Keratinocyte (primary cell): ENCODE measurements at regions not wholly inside any gene's neighbourhood (a gene's known extent, or its start where the extent isn't known, plus 50 kb on each side); places are given as distances from the start of the nearest gene placed in this dataset.
A peak's percentile ranks its signal among the peaks of the same experiment; 100 is the strongest.

ENCODE experiments used
- DNase-seq: peaks from one replicate; pipeline ENCODE4 v3.0.0-alpha.2; 2011; ENCODE audit warnings: low read depth, missing footprints, low spot score
- FAIRE-seq: peaks from 2 replicates; lab custom pipeline; 2011; peaks lifted over from hg19 to GRCh38; lab: Jason Lieb, UNC
- H2AFZ ChIP-seq: 2 replicates; pipeline ENCODE4 v1.6.0; 2012; ENCODE audit warnings: low read length, control low read depth, inconsistent platforms; ENCODE audit not compliant: control insufficient read depth
- H3K27ac ChIP-seq: 2 replicates; pipeline ENCODE4 v1.5.1; 2011; ENCODE audit warnings: low read length; ENCODE audit not compliant: control insufficient read depth, insufficient read depth
- H3K27me3 ChIP-seq: 3 replicates; pipeline ENCODE4 v1.6.0; 2011; ENCODE audit warnings: low read length; ENCODE audit not compliant: control insufficient read depth, insufficient read depth; ENCODE audit errors: extremely low read depth
- H3K36me3 ChIP-seq, 2 experiments: 2 replicates in 1 of 2; 3 replicates in 1 of 2; pipeline ENCODE4 v1.5.1; 2011; ENCODE audit warnings: low read length in 2 of 2, mild to moderate bottlenecking in 1 of 2; ENCODE audit not compliant: control insufficient read depth in 2 of 2, insufficient read depth in 2 of 2; ENCODE audit errors: extremely low read depth in 1 of 2
- H3K4me1 ChIP-seq: 3 replicates; pipeline ENCODE4 v1.5.1; 2011; ENCODE audit warnings: low read length; ENCODE audit not compliant: control insufficient read depth, insufficient read depth; ENCODE audit errors: extremely low read depth
- H3K4me2 ChIP-seq: 3 replicates; pipeline ENCODE4 v1.6.0; 2011; ENCODE audit warnings: low read depth, low read length; ENCODE audit not compliant: control insufficient read depth, insufficient read depth; ENCODE audit errors: extremely low read depth
- H3K4me3 ChIP-seq, 3 experiments: fragments of 200-600 bp in 1 of 3; sonication (generic) in 1 of 3; 2 replicates in 2 of 3; 3 replicates in 1 of 3; pipeline ENCODE4 v1.5.1; 2011 to 2016; ENCODE audit warnings: low read length in 3 of 3, mild to moderate bottlenecking in 3 of 3, control low read depth in 2 of 3, inconsistent platforms in 1 of 3, low read depth in 1 of 3, mixed read lengths in 1 of 3, mixed run types in 1 of 3, moderate library complexity in 1 of 3; ENCODE audit not compliant: control insufficient read depth in 2 of 3, insufficient read depth in 2 of 3; ENCODE audit errors: extremely low read depth in 1 of 3
- H3K79me2 ChIP-seq: 2 replicates; pipeline ENCODE4 v1.6.0; 2012; ENCODE audit warnings: low read length; ENCODE audit not compliant: control insufficient read depth, insufficient read depth
- H3K9ac ChIP-seq: 3 replicates; pipeline ENCODE4 v1.6.0; 2011; ENCODE audit warnings: low read length; ENCODE audit not compliant: control insufficient read depth, insufficient read depth; ENCODE audit errors: extremely low read depth
- H3K9me1 ChIP-seq: 3 replicates; pipeline ENCODE4 v1.6.0; 2011; ENCODE audit warnings: low read length; ENCODE audit not compliant: control insufficient read depth, insufficient read depth; ENCODE audit errors: extremely low read depth
- H3K9me3 ChIP-seq: 2 replicates; pipeline ENCODE4 v1.5.1; 2012; ENCODE audit warnings: low read depth, low read length; ENCODE audit not compliant: control insufficient read depth
- H4K20me1 ChIP-seq: 3 replicates; pipeline ENCODE4 v1.6.0; 2011; ENCODE audit warnings: low read length; ENCODE audit not compliant: control insufficient read depth, insufficient read depth; ENCODE audit errors: extremely low read depth
- EZH2 ChIP-seq: IDR thresholded peaks from one replicate; pipeline ENCODE4 v1.6.1; 2012; ENCODE audit warnings: inconsistent platforms, mild to moderate bottlenecking, low read length, moderate library complexity
- dilution Hi-C: fragments of 300-500 bp; cut with MboI; formaldehyde crosslinking; loops from one replicate; pipeline ENCODE4 v1.7.0; 2020; ENCODE audit warnings: low sequenced_read_pairs; ENCODE audit not compliant: extremely low pct_ligation_motif_present
- TF ChIP-seq, protein P1 (sequence below), 3 experiments: IDR thresholded peaks in 1 of 3; conservative IDR thresholded peaks in 1 of 3; optimal IDR thresholded peaks in 1 of 3; 2 replicates in 2 of 3; 3 replicates in 1 of 3; pipeline versions ENCODE3 to v1.5.1; 2011; ENCODE audit warnings: low read length in 3 of 3, mild to moderate bottlenecking in 3 of 3, moderate library complexity in 2 of 3, control low read depth in 1 of 3, inconsistent platforms in 1 of 3; ENCODE audit not compliant: insufficient read depth in 2 of 3; ENCODE audit errors: extremely low read depth in 1 of 3

DNA sequence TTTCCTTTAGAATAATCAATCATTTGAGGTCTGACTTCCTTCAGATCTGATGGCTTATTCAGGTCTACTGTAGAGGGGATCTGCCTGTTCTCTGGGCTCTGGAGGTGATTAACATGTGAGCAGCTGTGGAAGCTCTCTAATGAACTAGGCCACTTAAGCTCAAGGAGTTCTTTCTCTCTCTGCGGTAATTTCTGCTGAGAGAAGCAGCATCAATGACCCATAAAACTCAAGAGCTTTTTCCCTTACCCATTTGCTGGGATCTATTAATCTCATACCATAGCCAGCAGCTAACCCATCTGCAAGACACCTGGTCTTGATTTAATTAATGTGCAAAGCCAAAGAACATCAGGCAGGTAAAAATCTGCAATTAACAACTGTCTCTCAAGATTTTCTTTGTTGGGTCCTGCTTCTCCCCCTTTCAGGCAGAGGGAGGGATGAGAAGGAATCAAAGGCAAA lies 73.2 kb upstream of the DLG1 start:
- no peaks in the 10 kb centered on the region for H3K9me1 ChIP-seq

DNA sequence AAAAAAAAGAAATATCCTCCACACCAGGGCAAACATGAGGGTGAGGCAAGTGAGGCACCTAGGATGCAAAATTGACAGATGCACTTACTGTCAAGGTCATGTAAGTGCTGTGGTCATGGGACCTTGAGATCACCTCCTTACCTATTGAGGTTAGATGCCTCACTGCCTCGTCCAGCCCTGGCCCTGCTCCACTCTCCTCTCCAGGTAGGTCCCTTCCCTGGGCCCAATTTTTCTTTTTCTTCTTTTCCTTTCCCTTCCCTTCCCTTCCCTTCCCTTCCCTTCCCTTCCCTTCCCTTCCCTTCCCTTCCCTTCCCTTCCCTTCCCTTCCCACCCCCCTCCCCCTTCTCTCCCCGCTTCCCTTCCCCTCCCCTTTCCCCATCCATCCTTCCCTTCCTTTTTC lies 71.1 kb upstream of the DLG1 start:
- H4K20me1 ChIP-seq = no peaks in the 10 kb centered on the region
- TF ChIP-seq, protein P1, sequence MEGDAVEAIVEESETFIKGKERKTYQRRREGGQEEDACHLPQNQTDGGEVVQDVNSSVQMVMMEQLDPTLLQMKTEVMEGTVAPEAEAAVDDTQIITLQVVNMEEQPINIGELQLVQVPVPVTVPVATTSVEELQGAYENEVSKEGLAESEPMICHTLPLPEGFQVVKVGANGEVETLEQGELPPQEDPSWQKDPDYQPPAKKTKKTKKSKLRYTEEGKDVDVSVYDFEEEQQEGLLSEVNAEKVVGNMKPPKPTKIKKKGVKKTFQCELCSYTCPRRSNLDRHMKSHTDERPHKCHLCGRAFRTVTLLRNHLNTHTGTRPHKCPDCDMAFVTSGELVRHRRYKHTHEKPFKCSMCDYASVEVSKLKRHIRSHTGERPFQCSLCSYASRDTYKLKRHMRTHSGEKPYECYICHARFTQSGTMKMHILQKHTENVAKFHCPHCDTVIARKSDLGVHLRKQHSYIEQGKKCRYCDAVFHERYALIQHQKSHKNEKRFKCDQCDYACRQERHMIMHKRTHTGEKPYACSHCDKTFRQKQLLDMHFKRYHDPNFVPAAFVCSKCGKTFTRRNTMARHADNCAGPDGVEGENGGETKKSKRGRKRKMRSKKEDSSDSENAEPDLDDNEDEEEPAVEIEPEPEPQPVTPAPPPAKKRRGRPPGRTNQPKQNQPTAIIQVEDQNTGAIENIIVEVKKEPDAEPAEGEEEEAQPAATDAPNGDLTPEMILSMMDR (optimal IDR thresholded peaks at IDR 0.05 in 1 of 3, IDR thresholded peaks at IDR 0.05 in 1 of 3, conservative IDR thresholded peaks at IDR 0.05 in 1 of 3; ENCODE audit: extremely low read depth in 1 of 3, insufficient read depth in 2 of 3, low read length in 3 of 3) = no peak
- TF ChIP-seq EZH2 = no peak
- no peaks in the 10 kb centered on the region for H3K9me1 ChIP-seq
- H3K4me3 ChIP-seq = no peak overlapping the region
- H3K79me2 ChIP-seq = no peaks in the 10 kb centered on the region
- dilution Hi-C loops = no loop called here
- no peaks in the 10 kb centered on the region for H3K9me3 ChIP-seq
- H3K4me2 ChIP-seq = no peak overlapping the region
- no peaks in the 10 kb centered on the region for H3K27me3 ChIP-seq
- no peak overlapping the region for H3K9ac ChIP-seq
- no peak for FAIRE-seq
- H3K36me3 ChIP-seq = no peaks in the 10 kb centered on the region
- peaks cover 69% of the 10 kb centered on the region for H3K4me1 ChIP-seq
- DNase-seq = no peak
- no peak overlapping the region for H3K27ac ChIP-seq
- no peak overlapping the region for H2AFZ ChIP-seq

More for the DNA sequence above, 73.2 kb upstream of the DLG1 start:
- no peaks in the 10 kb centered on the region for H3K79me2 ChIP-seq
- H3K27ac ChIP-seq = peak overlapping the region; percentile 73
- H2AFZ ChIP-seq = no peak overlapping the region
- no peaks in the 10 kb centered on the region for H4K20me1 ChIP-seq
- peak overlapping the region; percentile 48 for H3K9ac ChIP-seq
- no peaks in the 10 kb centered on the region for H3K9me3 ChIP-seq
- H3K4me3 ChIP-seq = peak overlapping the region in 1 of 3 experiments; percentile 29
- FAIRE-seq = no peak
- TF ChIP-seq EZH2 = no peak
- TF ChIP-seq, protein P1 (optimal IDR thresholded peaks at IDR 0.05 in 1 of 3, IDR thresholded peaks at IDR 0.05 in 1 of 3, conservative IDR thresholded peaks at IDR 0.05 in 1 of 3; ENCODE audit: extremely low read depth in 1 of 3, insufficient read depth in 2 of 3, low read length in 3 of 3) = no peak
- no peaks in the 10 kb centered on the region for H3K27me3 ChIP-seq
- dilution Hi-C loops = loop anchor here (10.0 kb wide), 1 partner anchor 107 kb away; no protein-coding TSS in a partner anchor
- peak overlapping the region; percentile 79 for H3K4me2 ChIP-seq
- DNase-seq = no peak
- no peaks in the 10 kb centered on the region for H3K36me3 ChIP-seq
- H3K4me1 ChIP-seq = peaks cover 61% of the 10 kb centered on the region
